Dedifferentiated amniotic fluid mesenchymal stem cell (primary cell): ENCODE measurements at regions not wholly inside any gene's neighbourhood (a gene's known extent, or its start where the extent isn't known, plus 50 kb on each side); places are given as distances from the start of the nearest gene placed in this dataset.
"Not testable (repeated sequence)": the region's sequence is repeated elsewhere in the genome, so short reads cannot be mapped to it uniquely, and the experiment has no call there.

Source experiments
- DNase-seq: peaks from one replicate; pipeline ENCODE4 v3.0.0-alpha.2; 2016; ENCODE audit errors: extremely low spot score

DNA sequence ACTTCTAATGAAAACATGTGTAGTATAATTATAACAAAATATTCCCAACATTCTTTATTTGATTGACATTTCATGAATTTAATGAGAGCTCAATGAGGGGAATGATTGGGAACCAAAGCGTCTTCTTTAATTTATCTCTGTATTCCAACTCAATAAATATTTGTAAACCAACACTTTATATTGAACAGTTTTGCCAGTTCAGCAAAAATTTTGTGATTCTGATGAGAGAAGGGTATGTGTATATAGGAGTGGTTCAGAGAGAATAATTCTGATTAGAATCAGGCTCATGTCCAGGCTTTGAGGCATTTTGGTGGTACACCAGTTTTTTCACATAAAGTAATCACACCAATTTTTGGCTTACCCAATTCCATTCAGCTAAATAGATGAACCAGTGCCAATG, 564.2 kb downstream of the TMTC2 start:
- DNase-seq, result no peak

DNA sequence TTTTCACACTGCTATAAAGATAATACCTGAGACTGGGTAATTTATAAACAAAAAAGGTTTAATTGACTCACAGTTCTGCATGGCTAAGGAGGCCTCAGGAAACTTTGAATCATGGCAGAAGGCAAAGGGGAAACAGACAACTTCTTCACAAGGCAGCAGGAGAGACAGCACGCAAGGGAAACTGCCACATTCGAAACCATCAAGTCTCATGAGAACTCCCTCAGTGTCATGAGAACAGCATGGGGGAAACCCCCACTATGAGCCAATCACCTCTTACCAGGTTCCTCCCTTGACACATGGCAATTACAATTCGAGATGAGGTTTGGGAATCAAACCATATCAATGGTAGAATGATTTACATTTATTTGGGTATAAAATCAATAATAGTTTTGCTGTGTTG, 558.5 kb downstream of the TMTC2 start:
- DNase-seq, result no peak

DNA sequence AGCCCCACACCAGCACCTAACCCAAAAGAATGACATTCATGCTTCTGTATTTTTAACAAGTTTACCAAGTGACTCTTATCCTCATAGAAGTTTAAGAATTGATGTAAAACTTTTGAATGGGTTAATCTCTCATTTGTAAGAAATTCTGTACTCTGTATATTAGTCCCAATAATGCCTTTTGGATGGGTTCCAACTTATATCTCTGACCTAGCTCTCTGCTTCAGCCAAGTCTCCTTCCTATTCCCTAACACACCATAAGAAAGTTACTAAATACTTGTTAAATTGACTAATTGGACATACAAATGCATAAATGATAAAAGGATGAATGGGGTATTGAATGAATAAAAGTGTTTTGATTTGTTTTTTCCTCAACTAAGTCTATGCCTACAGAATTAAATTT, 557.3 kb downstream of the TMTC2 start:
- no peak for DNase-seq

DNA sequence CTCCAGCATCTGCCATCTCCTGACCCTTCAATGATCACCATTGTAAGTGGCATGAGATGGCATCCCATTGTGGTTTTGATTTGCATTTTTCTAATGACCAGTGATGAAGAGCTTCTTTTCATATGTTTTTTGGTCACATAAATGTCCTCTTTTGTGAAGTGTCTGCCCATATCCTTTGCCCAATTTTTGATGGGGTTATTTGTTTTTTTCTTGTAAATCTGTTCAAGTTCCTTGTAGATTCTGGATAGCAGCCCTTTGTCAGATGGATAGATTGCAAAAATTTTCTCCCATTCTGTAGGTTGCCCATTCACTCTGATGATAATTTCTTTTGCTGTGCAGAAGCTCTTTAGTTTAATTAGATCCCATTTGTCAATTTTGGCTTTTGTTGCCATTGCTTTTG, 547.3 kb downstream of the TMTC2 start:
- not testable (repeated sequence) for DNase-seq

DNA sequence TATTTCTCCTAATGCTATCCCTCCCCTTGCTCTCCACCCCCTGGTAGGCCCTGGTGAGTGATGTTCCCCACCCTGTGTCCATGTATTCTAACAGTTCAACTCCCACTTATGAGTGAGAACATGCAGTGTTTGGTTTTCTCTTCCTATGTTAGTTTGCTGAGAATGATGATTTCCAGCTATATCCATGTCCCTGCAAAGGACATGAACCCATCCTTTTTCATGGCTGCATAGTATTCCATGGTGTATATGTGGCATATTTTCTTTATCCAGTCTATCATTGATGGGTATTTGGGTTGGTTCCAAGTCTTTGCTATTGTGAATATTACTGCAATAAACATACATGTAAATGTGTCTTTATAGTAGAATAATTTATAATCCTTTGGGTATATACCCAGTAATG, 540.3 kb downstream of the TMTC2 start:
- DNase-seq, result not testable (repeated sequence)

DNA sequence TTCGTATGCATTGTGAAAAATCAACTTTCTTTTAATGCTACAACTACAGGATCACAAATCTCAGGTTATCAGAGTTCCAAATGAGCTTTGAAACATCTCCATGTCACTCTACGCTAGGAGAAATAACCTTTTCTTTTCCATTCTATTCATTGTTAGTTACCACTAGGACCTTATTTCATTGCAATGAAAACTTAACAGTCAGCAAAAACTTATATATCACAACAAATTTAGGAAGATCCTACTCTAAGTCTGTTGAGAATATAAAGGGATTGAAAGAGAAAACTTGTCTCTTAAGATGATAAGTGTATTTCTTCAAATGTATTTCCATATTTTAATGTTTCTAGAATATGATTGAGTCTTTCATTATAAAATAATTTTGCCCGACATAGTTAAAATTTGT, 539.1 kb downstream of the TMTC2 start:
- DNase-seq, result no peak

DNA sequence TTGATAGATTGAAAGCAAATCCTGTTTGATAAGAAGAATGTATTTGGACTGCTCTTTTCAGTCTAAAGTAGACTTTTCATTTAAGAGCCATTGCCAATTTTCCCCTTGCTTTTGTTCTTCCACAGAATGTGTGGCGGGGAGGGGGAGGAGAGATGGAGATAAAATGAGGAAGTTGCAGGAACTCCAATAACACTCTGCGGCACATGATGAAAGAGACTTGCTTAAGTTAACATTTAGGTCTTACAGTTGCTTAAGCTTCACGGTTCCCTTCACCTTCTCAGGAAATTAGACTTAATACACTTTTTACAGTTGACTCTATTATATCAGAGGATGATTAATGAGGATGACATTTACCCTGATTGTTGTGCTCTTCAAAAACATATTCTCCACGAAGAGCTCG, 537.3 kb downstream of the TMTC2 start:
- DNase-seq, result no peak

DNA sequence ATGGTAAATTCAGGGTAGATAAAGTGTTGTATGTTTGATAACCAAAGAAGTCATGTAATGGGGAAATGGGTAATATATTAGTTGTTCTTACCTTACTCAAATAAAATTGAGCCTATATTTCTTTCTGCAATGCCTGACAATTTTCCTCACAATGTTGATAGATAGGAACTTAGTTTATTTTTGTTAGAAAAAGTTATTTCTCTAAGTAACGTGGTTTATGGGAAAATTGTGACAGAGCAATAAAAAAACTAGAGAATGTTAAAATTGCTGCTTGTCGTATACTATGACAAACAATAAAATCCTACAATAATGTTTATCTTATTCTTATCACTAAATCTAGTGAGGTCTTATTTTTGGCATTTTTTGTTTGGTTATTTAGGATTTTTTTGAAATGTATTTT, 534.1 kb downstream of the TMTC2 start:
- no peak for DNase-seq

DNA sequence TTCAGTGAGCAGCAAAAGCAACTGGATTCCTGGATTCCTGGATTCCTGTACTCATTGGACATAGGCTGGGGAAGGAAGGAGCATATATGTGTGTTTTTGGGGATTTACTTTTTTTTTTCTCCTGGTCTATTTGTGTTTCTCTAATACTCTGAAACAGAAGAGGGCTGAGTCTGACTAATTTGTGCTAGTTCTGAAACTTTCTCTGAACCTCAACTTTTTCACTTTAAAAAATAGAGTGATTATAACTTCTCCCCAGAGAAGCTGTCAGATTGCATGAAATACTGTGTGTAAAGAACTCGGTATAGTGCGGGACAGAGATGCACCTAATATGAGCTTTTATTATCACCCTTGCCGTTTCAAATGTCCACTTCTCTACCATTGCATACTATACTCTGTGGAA, 529.5 kb downstream of the TMTC2 start:
- DNase-seq, result no peak

DNA sequence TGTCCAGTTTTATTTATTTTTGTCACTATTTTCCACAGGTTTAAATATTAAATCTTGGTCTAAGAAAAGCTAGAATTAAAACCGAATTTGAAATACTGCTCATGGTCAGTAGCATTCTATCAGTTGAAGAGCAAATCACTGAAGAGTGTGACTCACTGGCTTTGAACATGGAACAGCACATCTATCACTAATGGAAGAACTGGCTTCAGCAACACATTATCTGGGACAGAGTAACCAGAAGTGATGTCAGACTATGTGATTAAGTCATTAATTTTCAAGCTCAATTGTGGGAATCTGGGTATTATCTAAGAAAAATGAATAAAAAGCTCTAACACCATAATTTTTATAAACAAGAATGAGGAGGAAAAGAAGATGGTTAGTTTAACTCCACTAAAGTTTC, 527.5 kb downstream of the TMTC2 start:
- DNase-seq, result no peak

DNA sequence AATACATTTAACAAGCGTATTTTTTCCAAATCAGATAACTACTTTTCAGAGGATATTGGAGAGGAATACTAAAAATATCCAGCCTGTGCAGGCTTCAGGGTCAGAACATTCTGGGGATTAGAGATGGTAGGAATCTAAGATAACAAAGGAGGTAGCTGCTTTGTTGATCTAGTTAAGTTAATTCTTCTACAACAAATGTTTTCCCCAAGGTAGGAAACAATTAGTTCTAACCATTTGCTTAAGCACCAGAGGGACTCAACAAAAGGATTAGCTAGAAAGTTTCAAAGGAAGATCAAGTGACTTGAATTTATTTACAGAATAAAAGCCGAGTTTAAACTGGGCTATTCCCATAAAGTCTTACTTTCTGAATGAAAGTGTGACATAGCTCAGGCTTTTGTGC, 524.2 kb downstream of the TMTC2 start:
- DNase-seq, result no peak

DNA sequence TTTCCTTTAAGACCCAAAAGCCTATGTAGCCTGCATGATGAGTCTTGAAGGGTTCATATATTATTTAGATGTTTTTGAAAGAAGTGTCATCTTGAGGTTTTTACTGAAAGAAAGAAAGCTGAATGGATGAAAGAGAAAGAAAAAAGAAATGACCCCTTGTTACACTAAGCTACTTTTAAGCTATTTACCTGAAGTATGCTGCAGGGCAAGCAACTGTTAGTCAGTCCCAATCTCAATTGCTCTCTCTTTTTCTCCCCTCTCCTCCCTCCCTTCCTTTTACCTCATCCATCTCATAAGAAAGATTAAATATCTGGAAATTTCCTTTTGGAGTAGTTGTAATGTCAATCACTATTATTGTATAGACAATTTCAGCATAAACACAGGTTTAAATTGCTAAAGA, 512.4 kb downstream of the TMTC2 start:
- DNase-seq, result no peak

DNA sequence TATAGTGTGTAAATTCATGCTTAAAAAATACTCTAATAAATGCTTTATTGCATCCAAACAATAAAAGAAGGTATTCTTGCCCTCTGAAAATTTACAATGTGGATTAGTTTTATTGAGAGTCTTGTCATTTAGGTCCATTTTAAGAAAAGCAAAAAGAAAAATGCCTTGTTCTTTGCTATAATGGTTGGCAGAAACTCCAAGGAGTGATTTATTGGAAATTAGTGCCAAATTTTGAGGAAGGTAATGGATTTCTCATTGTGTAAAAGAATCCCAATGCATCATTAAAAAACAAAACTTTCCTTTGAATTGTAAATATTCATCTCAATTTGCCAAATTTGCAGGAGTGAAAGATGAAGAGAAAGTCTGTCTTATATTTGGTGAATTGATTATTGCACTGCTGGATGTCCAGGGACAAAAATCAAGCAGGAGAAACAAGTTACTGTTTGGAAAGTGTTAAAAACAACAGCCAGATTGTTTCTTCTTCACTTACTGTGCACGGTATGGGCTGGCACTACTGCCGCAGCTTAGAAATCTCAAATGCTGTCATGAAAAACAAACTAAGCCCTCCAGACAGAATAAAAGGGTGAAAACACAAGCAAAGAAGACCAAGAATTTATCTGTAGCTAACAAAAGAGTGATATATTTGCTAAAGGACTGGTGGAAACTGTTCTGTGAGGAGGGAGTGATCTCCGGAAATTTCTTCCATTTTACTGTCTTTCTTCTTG, 511.7 kb downstream of the TMTC2 start:
- no peak for DNase-seq

DNA sequence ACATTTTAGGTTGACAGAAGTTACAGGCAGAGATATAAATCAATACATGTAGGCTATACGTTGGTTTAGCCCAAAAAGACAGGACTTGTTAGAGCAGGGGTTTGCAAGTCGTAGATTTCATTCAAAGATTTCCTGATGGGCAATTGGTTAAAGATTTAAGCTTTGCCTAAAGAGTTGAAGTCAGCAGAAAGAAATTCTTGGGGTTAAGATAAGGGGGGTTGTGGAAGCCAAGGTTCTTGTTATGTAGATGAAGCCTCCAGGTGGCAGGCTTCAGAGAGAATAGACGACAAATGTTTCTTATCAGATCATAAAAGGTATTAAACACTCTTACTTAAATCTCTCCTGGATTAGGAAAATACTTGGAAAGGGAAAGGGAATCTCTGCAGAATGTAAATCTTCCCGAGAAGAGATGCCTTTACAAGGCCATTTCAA, 510.8 kb downstream of the TMTC2 start:
- no peak for DNase-seq

DNA sequence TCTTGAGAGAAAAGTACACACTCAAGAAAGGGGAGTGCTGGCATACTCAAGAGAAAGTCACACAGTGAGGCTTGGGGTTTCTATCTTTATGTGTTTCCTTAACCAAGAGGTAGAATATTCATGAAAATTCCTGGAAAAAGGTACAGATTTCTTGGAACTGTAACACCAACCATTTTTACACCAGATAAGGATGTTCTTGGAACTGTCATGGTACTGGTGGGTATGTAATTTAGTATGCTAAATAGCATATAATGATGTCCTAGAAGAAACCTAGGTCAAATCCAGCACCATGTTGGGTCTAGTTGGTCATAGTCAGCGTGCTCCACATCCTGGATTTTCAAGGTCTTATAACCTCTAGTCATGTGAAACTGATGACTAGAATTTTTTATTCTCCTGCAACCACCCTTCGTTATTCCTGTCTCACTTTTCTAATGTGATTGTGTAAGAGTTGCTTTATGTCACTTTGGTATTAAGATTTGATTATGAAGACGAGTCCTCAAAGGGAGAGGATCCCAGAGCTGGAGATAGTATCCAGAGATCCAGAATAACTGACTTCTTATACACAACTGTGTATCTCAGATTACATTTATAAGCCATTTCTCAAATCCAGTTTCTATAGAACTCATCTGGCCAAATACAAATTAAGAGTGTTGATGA, 510.1 kb downstream of the TMTC2 start:
- no peak for DNase-seq

DNA sequence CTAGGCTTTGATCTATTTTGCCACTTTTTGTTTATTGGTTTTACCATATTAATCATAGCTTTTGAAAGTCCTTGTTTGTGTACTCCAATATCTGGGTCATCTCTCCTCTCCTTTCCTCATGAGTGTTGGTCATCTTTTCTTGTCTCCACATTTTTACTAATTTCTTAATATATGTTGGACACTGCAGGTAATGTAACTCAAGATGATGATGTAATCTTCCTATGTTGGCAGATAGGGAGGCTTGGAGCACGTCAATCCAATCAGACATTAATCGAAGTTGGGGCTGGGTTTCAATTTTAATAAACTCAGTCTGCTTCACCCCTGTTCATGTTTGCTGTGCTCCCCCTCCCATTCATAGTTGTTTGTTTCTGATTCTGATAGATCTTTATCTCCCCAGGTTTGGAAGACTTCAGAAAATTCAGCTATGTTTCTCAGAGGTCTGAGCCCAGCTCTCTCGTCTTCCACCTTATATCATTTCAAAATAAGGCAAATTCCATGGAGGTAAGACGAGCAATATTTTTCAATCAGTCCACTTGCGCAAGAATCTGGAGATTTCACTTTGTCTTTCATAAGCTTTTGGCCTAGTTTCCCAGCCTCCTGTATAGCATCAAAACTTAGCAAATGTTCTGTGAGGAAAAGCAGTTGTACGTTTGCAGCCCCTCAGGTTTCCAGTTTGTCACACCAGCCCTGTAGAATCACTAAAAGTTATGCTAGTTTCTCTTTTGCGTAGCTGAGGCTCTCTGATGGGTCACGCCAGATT, 504.1 kb downstream of the TMTC2 start:
- no peak for DNase-seq

DNA sequence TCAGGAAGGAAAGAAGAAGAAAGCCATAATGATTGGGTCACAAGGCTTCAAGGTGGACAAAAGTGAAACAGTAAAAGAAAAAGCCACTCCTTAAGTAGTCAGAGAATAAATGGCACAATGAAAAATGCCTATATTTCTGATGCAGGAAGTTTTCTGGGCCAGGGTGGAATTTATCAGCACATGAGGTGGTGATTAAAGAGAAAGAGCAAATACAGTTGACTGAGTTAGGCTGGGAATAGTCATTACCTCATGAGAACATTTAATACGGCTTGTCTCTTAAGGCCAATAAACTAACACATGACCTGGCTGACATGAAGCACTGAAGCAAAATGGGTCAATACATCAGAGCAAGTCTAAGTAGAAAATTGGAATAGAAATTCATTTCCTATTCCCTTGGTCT, 499.7 kb downstream of the TMTC2 start:
- DNase-seq, result no peak

DNA sequence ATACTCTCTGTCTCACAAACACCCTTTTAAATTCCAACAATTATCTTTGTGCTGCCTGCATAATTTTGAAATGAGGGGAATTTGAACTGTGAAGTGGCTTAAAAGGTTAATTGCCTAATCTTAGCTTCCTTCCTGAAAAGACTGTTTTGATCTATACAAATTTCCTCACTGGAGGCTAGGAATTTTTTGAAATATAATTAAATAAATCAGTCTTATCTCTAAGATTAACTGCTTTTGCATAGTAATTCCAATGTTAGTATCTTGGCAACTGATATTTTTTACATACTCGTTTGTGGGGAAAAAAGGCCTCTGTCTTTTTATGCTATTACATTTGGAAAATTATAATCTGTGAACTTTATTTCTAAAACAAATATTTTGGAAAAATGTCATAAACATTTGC, 498.5 kb downstream of the TMTC2 start:
- DNase-seq, result no peak
